Mucosa of descending colon (tissue), 3 donors: ENCODE measurements at regions not wholly inside any gene's neighbourhood (a gene's known extent, or its start where the extent isn't known, plus 50 kb on each side); places are given as distances from the start of the nearest gene placed in this dataset.

ENCODE experiments used
- ATAC-seq: fragments of 200-7000 bp; cut with Tn5 transposase; one replicate; pipeline ENCODE4 v1.9.1; 2020; ENCODE audit warnings: mild to moderate bottlenecking, moderate library complexity
- DNase-seq, 3 donors: peaks; one replicate each; pipeline ENCODE4 v3.0.0-alpha.2; 2020
- H3K36me3 ChIP-seq: fragments of 200-600 bp; one replicate; pipeline ENCODE4 v1.8.0; 2021; ENCODE audit warnings: low read depth, mild to moderate bottlenecking
- H3K4me1 ChIP-seq: fragments of 200-600 bp; one replicate; pipeline ENCODE4 v1.8.0; 2021; ENCODE audit warnings: low read depth, mild to moderate bottlenecking
- H3K4me3 ChIP-seq: fragments of 200-600 bp; one replicate; pipeline ENCODE4 v1.8.0; 2021; ENCODE audit warnings: mild to moderate bottlenecking
- H3K9me3 ChIP-seq: fragments of 200-600 bp; one replicate; pipeline ENCODE4 v1.8.0; 2021; ENCODE audit warnings: mild to moderate bottlenecking
- intact Hi-C, 2 donors: fragments of 100-400 bp; cut with DNase I in 1 of 2; cut with micrococcal nuclease in 1 of 2; formaldehyde crosslinking; loops; one replicate each; pipeline versions ENCODE4 v1.11.0 to v1.11.1; 2022; cut with DNase I, micrococcal nuclease
- TF ChIP-seq, protein P1 (sequence below): fragments of 200-600 bp; IDR thresholded peaks from one replicate; pipeline ENCODE4 v1.8.0; 2022; ENCODE audit warnings: antibody characterized with exemption, mild to moderate bottlenecking
- donor health status: DM: no; HTN: no; CAD: no; lungs with moderate emphysema.
- donor health status: DM: no; HTN: no; CAD: no.
- donor health status: DM: no; HTN: yes; CAD: no.

- intact Hi-C loops: no loop called here
Measured at GRCh38 chr3:82493858-82494257, 732.4 kb upstream of the GBE1 start.

DNA sequence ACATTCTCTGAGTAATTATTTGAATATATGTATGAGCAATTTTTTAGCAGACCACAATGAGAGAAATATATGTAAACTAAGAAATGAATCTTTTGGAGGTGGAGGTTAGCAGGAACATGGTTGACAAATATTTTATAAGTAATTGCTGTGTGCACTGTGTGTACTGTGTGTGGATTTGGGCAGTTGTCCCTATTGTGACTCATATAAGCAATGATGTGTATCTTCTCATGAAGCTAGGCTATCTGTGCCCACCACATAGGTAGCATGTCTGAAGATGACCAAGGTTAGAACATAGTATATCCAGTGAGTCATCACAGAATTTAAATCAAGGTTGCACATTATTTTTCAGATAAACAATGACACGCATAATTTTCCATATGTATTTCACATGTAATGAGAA lies 713.9 kb upstream of the GBE1 start:
- ATAC-seq (no peak), DNase-seq (no peak)
- intact Hi-C loops: no loop called here
- no peaks in the 10 kb centered on the region for H3K4me1 ChIP-seq
- peaks cover 31% of the 10 kb centered on the region for H3K9me3 ChIP-seq
- TF ChIP-seq, protein P1, sequence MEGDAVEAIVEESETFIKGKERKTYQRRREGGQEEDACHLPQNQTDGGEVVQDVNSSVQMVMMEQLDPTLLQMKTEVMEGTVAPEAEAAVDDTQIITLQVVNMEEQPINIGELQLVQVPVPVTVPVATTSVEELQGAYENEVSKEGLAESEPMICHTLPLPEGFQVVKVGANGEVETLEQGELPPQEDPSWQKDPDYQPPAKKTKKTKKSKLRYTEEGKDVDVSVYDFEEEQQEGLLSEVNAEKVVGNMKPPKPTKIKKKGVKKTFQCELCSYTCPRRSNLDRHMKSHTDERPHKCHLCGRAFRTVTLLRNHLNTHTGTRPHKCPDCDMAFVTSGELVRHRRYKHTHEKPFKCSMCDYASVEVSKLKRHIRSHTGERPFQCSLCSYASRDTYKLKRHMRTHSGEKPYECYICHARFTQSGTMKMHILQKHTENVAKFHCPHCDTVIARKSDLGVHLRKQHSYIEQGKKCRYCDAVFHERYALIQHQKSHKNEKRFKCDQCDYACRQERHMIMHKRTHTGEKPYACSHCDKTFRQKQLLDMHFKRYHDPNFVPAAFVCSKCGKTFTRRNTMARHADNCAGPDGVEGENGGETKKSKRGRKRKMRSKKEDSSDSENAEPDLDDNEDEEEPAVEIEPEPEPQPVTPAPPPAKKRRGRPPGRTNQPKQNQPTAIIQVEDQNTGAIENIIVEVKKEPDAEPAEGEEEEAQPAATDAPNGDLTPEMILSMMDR: no peak
- no peak overlapping the region for H3K4me3 ChIP-seq
- no peaks in the 10 kb centered on the region for H3K36me3 ChIP-seq

More at GRCh38 chr3:82493858-82494257, 732.4 kb upstream of the GBE1 start:
- no peak for DNase-seq
- Histone ChIP-seq H3K4me1 (no peaks in the 10 kb centered on the region), H3K36me3 (no peaks in the 10 kb centered on the region), H3K9me3 (peaks cover 20% of the 10 kb centered on the region), H3K4me3 (no peak overlapping the region)
- TF ChIP-seq, protein P1: no peak
- no peak for ATAC-seq

- intact Hi-C loops: no loop called here
- TF ChIP-seq, protein P1: no peak
- H3K36me3 ChIP-seq: no peaks in the 10 kb centered on the region
- H3K4me3 ChIP-seq: no peak overlapping the region
- DNase-seq (no peak), ATAC-seq (no peak)
- peaks cover 32% of the 10 kb centered on the region for H3K9me3 ChIP-seq
- no peaks in the 10 kb centered on the region for H3K4me1 ChIP-seq
Measured at GRCh38 chr3:82474711-82475110, 713.3 kb upstream of the GBE1 start.

GRCh38 chr3:82473864-82474541 lies 712.6 kb upstream of the GBE1 start:
- Histone ChIP-seq H3K36me3 (no peaks in the 10 kb centered on the region), H3K4me1 (no peaks in the 10 kb centered on the region), H3K4me3 (no peak overlapping the region), H3K9me3 (peaks cover 32% of the 10 kb centered on the region)
- intact Hi-C loops: no loop called here
- no peak for ATAC-seq
- TF ChIP-seq, protein P1: no peak
- DNase-seq: no peak

DNA sequence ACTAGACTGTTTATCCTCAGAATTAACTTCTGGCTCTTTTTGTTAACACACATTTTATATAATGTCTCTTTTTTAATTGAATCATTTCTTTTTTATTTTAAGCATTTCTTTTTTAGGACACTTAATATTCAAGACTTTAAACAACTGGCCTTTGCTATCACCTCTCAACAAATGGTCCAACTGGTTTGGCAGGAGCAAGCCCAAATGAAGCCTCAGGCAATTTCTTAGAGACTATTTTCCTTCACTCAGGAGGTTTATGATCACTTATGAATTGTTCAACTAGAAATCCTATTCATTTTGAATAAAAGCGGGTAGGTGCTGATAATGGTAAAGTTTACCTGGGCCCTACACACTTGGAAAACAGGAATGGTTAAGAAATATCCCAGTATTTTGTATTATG lies 705.6 kb upstream of the GBE1 start:
- H3K4me1 ChIP-seq: no peaks in the 10 kb centered on the region
- H3K4me3 ChIP-seq: no peak overlapping the region
- peaks cover 5% of the 10 kb centered on the region for H3K9me3 ChIP-seq
- intact Hi-C loops: no loop called here
- no peak for ATAC-seq
- no peaks in the 10 kb centered on the region for H3K36me3 ChIP-seq
- TF ChIP-seq, protein P1: no peak
- no peak for DNase-seq

DNA sequence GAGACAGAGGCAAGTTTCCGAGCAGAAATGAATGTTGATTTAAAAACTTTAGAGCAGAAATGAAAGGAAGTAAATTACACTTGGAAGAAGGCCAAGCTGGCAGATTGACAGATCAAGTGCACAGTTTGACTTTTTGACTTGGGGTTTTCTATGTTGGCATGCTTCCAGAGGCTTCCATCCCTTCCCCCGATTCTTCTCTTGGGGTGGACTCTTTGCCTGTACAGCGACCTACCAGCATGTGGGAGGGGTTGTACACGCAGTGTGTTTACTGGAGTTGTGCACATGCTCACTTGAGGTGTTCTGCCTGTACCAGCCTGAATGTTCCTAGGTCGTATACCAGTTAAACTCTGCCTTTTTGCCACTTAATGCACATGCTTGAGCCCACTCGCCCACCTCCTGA lies 701.5 kb upstream of the GBE1 start:
- no peaks in the 10 kb centered on the region for H3K36me3 ChIP-seq
- TF ChIP-seq, protein P1: no peak
- H3K4me3 ChIP-seq: no peak overlapping the region
- ATAC-seq: no peak
- no peak for DNase-seq
- intact Hi-C loops: no loop called here
- peaks cover 4% of the 10 kb centered on the region for H3K9me3 ChIP-seq
- H3K4me1 ChIP-seq: no peaks in the 10 kb centered on the region
